HUES6 (cell line): ENCODE measurements at regions not wholly inside any gene's neighbourhood (a gene's known extent, or its start where the extent isn't known, plus 50 kb on each side); places are given as distances from the start of the nearest gene placed in this dataset.

Experiments
- H3K27ac ChIP-seq: 2 replicates; pipeline ENCODE4 v1.7.0; 2013; ENCODE audit warnings: low read depth, mild to moderate bottlenecking, low read length, inconsistent platforms
- H3K27me3 ChIP-seq: 2 replicates; pipeline ENCODE4 v1.6.1; 2013; ENCODE audit warnings: low read length; ENCODE audit not compliant: control insufficient read depth, insufficient read depth
- H3K36me3 ChIP-seq: 2 replicates; pipeline ENCODE4 v1.6.1; 2013; ENCODE audit warnings: low read length; ENCODE audit not compliant: control insufficient read depth, insufficient read depth
- H3K4me1 ChIP-seq: 2 replicates; pipeline ENCODE4 v1.6.1; 2013; ENCODE audit warnings: low read length; ENCODE audit not compliant: control insufficient read depth, insufficient read depth
- H3K4me3 ChIP-seq: 2 replicates; pipeline ENCODE4 v1.5.1; 2013; ENCODE audit warnings: low read depth, low read length
- H3K9ac ChIP-seq: one replicate; pipeline ENCODE4 v1.6.1; 2013; ENCODE audit warnings: mild to moderate bottlenecking, low read length
- H3K9me3 ChIP-seq: 2 replicates; pipeline ENCODE4 v1.6.1; 2013; ENCODE audit warnings: low read depth, low read length; ENCODE audit not compliant: control insufficient read depth, insufficient read depth

DNA sequence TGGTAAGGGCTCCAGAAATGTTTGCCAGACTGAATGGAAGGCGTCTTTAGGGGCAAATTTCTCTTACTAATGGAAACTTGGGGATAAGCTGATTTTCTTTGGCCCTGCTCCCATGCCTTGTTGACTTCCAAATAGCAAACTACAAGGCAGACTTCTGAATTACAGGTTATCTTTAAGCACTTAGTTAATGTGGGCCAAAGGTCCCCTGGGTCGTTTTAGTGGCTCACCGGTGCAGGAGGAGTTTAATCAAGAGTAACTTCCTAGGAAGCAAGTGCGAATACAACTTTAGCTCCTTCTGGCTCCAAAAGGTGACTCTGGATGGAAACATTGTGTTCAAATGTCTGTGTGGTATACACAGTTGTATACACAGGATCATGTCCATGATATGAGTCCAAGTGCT is 323.6 kb downstream of the SLITRK2 start:
- Histone ChIP-seq H3K27ac (no peak overlapping the region), H3K9ac (no peak overlapping the region), H3K4me3 (no peak overlapping the region), H3K27me3 (no peaks in the 10 kb centered on the region; the same call in 1 of the 2 replicates), H3K9me3 (peaks cover 6% of the 10 kb centered on the region; the same call in 1 of the 2 replicates), H3K36me3 (no peaks in the 10 kb centered on the region), H3K4me1 (no peaks in the 10 kb centered on the region)

DNA sequence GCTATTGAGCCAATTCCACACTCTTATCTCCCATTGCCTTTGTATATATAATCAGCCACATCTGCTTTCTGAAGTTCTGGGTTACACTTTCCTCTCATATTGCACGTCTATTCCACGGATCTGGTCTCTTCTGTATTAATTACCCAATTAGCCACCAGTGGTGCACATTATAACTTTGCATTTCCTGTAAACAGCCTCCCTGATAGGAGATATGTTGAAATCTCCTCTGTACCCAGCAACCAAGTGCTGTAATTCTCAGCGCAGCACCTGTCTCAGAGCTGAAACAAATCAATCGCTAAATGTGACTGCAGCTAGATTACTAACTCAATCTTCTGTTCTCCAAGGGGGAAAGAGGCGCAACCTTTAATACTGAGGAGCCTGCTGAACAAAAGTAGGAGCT is 326.4 kb downstream of the SLITRK2 start:
- H3K9ac ChIP-seq, result no peak overlapping the region
- H3K36me3 ChIP-seq, result no peaks in the 10 kb centered on the region
- H3K9me3 ChIP-seq, result peaks cover 6% of the 10 kb centered on the region; the same call in 1 of the 2 replicates
- H3K27ac ChIP-seq, result no peak overlapping the region
- H3K4me1 ChIP-seq, result no peaks in the 10 kb centered on the region
- H3K4me3 ChIP-seq, result no peak overlapping the region
- H3K27me3 ChIP-seq, result no peaks in the 10 kb centered on the region; the same call in 1 of the 2 replicates

DNA sequence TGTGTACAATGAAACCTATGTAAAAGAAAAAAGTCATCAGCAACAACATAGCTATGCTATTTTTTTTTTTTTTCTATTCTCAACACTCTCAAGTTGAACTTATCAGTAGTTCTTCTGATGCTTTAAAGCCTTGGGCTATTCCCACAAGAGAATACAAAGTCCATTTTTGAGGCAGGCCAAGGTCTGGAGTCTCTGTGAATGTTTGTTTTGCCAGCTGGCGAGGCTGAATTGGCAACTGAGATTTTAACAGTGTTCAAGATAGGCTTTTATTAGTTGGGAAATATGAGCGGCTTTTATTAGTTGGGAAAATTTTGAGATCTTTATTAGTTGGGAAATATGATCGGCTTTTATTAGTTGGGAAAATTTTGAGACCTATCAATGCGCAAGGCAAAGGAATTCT is 336.6 kb downstream of the SLITRK2 start:
- no peaks in the 10 kb centered on the region for H3K27me3 ChIP-seq
- no peak overlapping the region for H3K9ac ChIP-seq
- no peaks in the 10 kb centered on the region for H3K9me3 ChIP-seq
- no peaks in the 10 kb centered on the region for H3K36me3 ChIP-seq
- H3K27ac ChIP-seq, result no peak overlapping the region
- H3K4me3 ChIP-seq, result no peak overlapping the region
- H3K4me1 ChIP-seq, result no peaks in the 10 kb centered on the region

DNA sequence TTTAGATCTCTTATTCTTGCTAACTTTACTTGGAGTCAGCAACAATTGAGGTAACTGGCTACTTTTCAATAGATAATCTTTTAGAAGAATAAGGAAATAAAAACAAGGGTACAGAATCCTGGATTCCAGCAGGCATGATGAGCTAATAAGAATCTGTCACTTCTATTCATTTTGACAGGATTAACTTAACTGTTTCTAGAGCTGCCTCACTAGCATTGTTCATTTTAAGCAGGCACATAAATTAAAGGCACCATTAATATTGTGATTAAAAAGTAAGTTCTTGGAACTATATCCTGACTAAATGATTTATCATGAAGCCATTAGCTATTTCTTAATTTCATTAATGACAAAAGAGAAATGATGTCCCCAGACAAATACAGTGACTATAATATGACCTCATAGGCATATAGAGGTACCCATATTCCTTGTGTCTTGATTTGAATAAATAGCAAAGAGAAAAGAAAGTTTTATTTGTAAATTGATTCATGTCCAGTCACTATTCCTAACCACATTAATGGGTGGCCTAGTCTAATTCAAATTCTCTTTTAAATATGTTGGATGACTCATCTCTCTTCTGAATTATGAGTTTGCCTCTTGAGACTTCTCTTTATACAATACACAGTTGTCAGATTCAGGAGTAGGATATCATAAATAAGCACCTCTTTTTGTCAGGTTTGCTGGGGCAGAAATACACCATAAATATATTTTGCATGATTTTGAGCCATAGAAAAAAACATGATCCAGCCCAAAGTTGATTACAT is 343.0 kb downstream of the SLITRK2 start:
- Histone ChIP-seq H3K9ac (no peak overlapping the region), H3K4me1 (no peaks in the 10 kb centered on the region), H3K9me3 (no peaks in the 10 kb centered on the region), H3K4me3 (no peak overlapping the region), H3K36me3 (no peaks in the 10 kb centered on the region), H3K27me3 (no peaks in the 10 kb centered on the region), H3K27ac (no peak overlapping the region)

DNA sequence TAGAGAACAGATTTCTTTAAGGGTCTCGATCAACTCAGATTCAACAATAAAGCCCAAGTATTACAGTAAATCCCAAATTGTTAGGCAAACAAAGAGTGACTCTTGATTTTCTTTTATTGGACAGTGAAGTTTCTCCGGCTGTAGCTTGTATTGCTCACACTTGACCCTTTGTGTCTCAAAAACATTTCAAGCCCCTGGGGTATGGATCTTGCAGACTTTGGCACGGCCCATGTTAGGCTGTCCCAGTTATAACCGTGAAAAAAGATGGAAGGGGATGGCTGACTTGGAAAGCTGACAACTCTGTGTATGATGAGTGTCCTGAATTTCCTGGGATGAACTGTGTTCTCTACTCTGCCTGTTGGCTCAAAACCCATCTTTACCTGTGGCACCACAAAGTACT is 356.1 kb downstream of the SLITRK2 start:
- Histone ChIP-seq H3K36me3 (no peaks in the 10 kb centered on the region), H3K4me1 (no peaks in the 10 kb centered on the region), H3K27ac (no peak overlapping the region), H3K4me3 (no peak overlapping the region), H3K9ac (no peak overlapping the region), H3K9me3 (no peaks in the 10 kb centered on the region; the same call in 1 of the 2 replicates), H3K27me3 (no peaks in the 10 kb centered on the region)

GRCh38 chrX:146181858-146182257 is 364.2 kb downstream of the SLITRK2 start:
- H3K27me3 ChIP-seq, result no peaks in the 10 kb centered on the region
- H3K27ac ChIP-seq, result no peak overlapping the region
- no peak overlapping the region for H3K4me3 ChIP-seq
- no peaks in the 10 kb centered on the region for H3K9me3 ChIP-seq
- H3K9ac ChIP-seq, result no peak overlapping the region
- no peaks in the 10 kb centered on the region for H3K4me1 ChIP-seq
- H3K36me3 ChIP-seq, result no peaks in the 10 kb centered on the region

DNA sequence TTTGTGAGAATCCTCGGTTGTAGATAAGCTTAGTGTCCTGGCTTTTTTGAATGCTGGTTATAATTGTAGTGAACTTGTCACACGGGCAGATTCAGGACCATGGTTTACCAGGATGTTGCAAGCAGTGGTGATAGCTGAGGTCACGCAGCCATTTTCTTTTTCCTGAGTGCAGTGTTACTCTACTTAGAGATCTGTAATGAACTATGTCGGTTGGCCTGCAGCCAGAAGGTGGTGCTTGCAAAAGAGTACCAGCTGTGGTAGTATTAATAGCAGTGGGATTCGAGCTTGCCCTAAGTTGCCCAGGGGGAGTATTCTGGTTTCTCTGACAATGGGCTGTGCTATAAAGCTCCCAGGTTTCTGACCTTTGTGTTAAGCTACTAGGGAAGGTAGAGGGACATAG is 368.9 kb downstream of the SLITRK2 start:
- Histone ChIP-seq H3K27ac (no peak overlapping the region), H3K27me3 (no peaks in the 10 kb centered on the region), H3K4me1 (no peaks in the 10 kb centered on the region)

DNA sequence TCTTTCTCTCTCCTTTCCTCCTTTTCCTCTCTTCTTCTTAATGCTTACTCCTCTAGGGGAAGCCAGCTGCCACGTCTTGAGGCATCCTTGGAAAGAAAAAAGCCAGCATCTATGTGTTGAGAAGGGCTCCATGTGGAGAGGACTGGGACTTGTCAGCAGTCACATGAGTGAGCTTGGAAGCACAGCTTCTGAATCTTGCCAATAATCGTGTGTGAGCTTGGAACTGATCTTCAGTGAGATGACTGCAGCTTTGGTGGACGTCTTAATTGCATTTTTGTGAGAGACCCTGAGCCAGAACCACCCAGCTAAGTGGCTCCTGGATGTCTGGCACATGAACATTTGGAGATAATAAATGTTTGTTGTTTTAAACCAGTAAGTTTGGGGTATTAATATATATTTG is 371.7 kb downstream of the SLITRK2 start:
- Histone ChIP-seq H3K27ac (no peak overlapping the region), H3K27me3 (no peaks in the 10 kb centered on the region), H3K9ac (no peak overlapping the region), H3K36me3 (no peaks in the 10 kb centered on the region), H3K4me1 (no peaks in the 10 kb centered on the region), H3K9me3 (no peaks in the 10 kb centered on the region), H3K4me3 (no peak overlapping the region)

More for the DNA sequence above, 368.9 kb downstream of the SLITRK2 start:
- Histone ChIP-seq H3K4me3 (no peak overlapping the region), H3K9me3 (no peaks in the 10 kb centered on the region), H3K9ac (no peak overlapping the region), H3K36me3 (no peaks in the 10 kb centered on the region)

DNA sequence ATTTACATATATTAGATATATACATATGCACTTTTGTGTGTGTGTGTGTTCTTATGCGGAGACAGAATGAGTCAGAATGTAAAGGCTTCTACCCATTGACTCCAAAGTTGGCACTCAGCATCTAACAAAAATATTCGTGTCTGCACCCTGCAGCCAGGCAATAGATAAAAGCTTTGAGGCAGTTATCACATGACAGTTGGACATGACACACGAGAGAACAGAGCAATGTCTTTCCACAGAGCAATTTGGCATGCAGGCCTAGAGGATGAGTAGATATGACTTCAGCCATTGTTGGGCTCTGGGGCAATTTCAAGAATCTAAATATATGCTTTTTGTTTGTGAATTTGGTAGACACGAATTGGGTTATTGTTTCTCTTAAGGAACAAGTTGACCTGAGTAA is 391.2 kb downstream of the SLITRK2 start:
- H3K4me1 ChIP-seq, result no peaks in the 10 kb centered on the region
- no peak overlapping the region for H3K9ac ChIP-seq

GRCh38 chrX:146224442-146224841 is 406.8 kb downstream of the SLITRK2 start:
- Histone ChIP-seq H3K27me3 (no peaks in the 10 kb centered on the region), H3K36me3 (no peaks in the 10 kb centered on the region), H3K9ac (no peak overlapping the region), H3K4me3 (no peak overlapping the region), H3K27ac (no peak overlapping the region), H3K4me1 (no peaks in the 10 kb centered on the region), H3K9me3 (peaks cover 13% of the 10 kb centered on the region)

More for the DNA sequence above, 391.2 kb downstream of the SLITRK2 start:
- H3K27me3 ChIP-seq, result no peaks in the 10 kb centered on the region
- no peaks in the 10 kb centered on the region for H3K9me3 ChIP-seq
- H3K4me3 ChIP-seq, result no peak overlapping the region
- H3K27ac ChIP-seq, result no peak overlapping the region
- H3K36me3 ChIP-seq, result no peaks in the 10 kb centered on the region

DNA sequence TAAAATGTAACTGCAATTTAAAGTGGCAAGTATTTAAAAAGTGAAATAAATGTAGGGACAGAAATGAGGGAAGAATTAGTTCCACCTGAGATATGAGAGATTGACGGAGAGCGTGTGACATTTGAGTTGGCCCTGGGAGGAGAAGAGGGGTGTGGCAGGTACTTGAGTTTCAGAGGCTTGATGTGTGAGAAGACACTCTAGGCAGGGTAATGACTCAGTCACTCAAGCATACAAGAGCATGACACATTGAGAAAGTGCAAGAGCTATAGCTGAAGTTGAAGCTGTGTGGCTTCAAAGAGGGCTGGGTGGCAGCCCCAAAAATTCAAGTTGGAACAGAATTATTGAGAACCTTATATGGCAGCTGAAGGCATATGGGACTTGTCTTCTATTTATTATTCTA is 420.5 kb downstream of the SLITRK2 start:
- no peaks in the 10 kb centered on the region for H3K4me1 ChIP-seq
- H3K27ac ChIP-seq, result no peak overlapping the region
- no peaks in the 10 kb centered on the region for H3K36me3 ChIP-seq
- no peak overlapping the region for H3K4me3 ChIP-seq
- H3K9me3 ChIP-seq, result peaks cover 9% of the 10 kb centered on the region
- no peaks in the 10 kb centered on the region for H3K27me3 ChIP-seq
- no peak overlapping the region for H3K9ac ChIP-seq
